HG02642 (cell line): ENCODE measurements at regions not wholly inside any gene's neighbourhood (a gene's known extent, or its start where the extent isn't known, plus 50 kb on each side); places are given as distances from the start of the nearest gene placed in this dataset.

Experiments
- ATAC-seq: cut with Tn5 transposase; IDR thresholded peaks from one replicate; pipeline ENCODE4 v1.9.1; 2021; ENCODE audit warnings: mild to moderate bottlenecking; ENCODE audit not compliant: unreplicated experiment, poor library complexity

DNA sequence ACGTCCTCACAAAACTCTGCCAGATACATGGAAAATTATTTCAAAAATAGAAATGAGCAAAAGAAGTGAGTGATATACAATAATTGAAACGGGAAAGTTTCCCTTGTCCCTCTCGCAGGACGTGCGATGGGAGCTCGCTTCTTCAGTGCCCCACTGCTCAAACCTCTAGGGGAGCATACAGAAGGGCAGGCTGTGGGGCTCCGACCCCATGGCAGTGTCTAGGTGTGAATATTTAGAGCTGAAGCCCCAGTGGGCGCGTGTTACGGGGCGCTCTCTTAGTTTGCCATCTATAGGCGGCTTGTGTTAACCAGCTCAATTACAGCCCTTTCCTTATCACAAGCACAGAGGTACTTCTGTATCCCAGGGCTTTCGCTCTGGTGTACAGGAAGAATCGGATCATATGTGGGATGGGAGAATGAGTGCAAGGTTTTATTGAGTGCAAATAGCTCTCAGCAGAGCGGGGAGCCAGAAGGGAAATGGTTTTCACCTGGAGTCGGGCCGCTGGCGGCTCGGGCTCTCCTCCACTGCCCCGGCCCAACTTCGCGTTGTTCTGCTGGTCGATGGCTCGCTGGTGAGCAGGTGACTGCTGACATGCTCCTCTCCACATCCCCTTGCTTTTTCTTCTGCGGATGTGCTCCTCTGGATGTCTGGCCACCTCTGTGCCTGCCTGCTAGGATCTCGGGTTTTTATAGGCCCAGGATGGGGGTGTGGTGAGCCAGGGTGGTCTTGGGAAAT is 334.0 kb upstream of the PTPRD start:
- ATAC-seq = no peak

DNA sequence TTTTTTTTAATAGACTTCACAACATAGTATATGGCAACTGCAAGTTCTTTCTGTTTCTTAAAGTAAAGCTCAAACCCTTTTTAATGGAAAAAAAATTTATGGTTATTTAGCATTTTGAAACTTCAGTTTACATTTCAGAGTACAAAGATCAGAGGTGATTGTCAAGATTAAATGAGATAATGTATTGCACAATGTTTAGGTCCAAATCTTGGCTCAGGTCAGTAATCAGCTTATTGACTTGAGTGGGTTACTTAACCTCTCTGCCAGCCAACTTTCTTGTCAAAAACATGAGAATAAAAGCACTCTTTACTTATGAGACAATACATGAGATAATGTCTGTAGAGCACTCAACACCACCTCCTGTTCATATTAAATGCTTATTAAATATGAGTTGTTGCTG is 345.1 kb upstream of the PTPRD start:
- no peak for ATAC-seq

DNA sequence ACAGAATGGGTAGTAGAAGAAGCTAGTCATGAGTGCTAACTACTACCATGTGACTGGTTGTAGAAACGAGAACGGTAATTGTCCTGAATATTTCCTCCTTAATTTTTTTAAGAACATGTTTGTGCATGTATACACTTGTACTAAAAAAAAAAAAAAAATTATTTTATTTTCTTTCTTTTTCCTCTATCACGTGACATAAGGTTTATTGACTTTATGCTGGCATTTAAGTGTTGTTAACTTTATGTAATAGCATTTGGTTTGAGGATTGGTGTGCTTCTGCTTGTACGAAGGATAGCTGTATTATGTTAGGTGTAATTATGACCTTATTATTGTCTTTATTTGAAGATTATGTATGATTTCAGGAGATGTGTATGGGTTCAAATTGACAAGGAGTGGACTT is 349.1 kb upstream of the PTPRD start:
- no peak for ATAC-seq

DNA sequence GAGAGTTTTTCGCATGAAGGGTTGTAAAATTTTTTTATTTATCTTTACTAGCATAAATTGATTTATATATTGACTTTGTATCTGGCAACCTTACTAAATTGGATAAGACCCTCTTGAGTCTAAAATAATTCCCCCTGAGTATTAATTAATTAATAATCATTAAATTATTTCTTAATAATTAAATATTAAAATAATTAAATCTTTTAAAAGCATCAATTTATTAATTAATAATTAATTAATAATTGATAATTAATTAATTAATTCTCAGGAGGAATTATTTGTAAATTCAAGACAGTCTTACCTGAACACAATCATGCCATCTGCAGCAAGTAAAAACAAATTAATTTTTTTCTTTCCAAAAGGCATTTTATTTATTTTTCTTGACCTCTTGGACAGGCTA is 370.4 kb upstream of the PTPRD start:
- no peak for ATAC-seq

DNA sequence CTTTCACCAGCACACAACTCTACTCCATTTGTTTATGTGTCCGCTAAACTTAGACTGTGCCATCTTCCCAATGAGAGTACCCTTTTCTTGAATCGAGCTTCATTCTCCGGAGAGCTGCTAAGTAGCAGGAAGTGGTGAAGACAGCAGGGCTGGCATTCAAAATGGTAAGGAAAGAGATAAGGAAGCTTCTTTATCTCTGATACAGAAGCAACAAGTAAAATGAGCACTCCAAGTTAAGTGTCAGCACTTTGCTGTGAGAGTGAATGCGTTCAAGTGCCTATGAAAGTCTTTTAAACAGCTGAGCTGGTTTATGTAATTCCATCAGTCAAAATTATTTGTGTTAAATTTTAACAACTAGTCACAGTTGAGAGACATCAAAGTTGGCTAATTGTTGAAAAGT is 386.8 kb upstream of the PTPRD start:
- ATAC-seq = no peak

DNA sequence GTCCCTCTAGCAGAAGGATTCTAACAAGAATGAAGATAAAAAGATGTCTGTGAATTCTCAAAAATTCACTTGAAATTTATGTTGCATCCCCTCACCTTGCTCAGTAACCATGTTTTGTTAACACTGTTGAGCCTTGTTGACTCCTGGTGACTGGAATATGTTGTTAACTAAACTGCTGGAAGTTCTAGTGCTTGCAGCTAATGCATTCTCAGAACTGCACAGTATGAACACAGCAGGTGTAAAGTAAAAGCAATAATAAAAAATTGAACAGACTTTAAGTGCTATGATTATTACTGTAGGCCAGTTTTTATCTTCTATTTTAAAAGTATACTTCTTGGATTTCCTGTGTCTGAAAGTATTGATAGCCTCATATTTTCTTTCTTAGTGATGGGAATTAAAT is 388.7 kb upstream of the PTPRD start:
- ATAC-seq = no peak

DNA sequence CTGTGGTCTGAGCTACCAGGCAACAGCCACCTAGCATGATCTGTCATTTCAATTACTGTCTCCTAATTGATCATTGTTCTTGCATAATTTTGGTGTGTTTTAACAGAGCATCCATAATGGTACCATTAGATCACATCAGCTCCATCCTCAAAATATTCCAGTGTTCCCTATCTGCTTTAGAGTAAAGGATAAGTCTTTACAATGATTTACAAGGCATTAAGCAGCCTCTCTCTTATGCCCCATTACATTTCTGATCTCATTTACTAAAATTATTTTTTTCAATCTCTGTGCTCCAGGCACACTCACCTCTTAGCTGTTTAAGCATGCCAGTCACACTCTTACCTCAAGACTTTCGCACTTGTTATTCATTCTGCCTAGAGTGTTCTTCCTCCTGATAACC is 389.9 kb upstream of the PTPRD start:
- ATAC-seq = no peak

DNA sequence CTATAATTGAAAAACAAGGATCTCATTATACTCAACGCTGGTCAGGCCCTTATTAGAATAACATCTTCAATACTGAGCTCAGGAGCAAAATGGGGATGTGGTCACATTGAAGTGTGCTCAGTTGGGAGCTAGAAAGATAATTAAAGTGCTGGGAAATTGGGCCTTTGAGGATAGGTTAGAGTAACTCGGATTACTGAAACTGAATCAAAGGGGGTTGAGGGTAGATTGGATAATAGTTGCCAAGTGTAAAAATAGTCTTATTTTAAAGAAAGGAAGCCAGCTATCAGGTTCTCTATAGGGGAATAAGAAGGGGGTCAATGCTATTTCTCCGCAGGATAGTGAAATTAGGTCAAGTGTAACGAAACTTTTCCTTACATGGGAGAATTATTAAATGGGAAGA is 391.0 kb upstream of the PTPRD start:
- ATAC-seq = no peak

DNA sequence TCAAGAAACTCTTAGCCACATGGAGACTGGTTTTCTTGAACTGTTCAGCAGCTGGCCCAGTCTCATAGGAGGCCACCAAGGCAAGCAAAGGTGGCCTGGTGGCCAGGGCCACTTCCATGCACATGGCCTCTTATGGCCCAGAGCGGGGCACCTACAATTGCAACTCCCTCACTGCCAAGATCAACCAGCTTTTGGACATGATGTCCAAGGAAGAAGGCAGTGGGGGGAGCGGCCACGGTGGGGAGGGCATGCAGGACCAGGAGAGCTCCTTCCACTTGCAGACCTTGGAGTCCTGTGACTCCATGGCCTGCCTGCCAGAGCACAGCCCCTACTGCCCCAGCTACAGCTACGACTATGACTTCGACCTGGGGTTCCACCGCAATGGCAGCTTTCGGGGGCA is 398.9 kb upstream of the PTPRD start:
- no peak for ATAC-seq

DNA sequence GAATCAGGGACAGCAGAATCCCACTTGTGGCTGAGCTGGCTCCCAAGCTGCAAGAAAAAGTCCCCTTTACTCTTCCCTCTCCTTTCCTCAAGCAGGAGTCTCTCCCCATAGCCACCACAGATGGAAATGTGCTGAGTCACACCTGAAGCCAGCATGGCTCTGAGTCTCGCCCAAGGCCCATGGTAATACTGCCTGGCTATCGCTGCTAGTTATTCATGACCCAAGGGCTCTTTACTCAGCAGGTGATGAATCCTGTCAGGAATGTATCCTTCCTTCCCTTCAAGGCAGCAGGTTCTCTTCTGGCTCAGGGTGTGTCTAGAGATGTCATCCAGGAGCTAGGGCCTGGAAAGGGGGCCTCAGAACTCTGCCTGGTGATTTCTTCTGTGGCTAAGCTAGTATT is 403.3 kb upstream of the PTPRD start:
- no peak for ATAC-seq

DNA sequence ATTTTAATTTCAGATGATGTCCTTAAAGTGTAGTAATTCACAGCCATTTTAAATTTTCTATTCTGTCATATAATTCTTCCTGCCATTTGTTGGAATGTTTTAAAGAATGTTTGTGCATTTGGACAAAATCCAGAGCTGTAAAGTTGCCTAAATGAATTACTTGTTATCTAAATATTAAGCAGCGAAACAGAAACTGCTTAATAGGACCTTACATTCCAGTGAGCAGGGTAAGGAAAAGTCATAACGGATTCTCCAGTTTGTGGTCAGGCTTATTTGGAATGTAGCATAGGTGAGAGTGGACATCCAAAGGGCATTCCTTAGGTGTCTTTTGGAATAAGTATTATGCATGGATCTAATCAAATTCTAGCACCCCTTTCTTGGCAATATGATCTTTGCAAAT is 410.4 kb upstream of the PTPRD start:
- no peak for ATAC-seq

DNA sequence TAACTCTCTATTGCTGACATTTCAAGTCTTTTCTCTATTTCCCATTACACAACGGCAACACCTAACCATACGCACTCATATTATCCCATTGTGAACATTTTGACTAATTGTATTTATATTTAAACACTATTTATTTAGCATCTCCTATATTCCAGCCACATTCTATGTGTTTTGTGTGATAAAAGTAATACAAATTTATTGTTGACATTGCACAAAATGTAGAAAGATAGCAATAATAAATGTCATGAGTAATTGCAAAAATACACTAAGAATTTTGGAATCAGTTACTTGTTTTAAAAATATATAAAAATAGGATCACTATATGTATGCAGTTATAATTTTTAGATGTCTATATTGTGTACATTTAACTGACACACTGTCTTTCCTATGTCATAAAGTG is 413.0 kb upstream of the PTPRD start:
- no peak for ATAC-seq

DNA sequence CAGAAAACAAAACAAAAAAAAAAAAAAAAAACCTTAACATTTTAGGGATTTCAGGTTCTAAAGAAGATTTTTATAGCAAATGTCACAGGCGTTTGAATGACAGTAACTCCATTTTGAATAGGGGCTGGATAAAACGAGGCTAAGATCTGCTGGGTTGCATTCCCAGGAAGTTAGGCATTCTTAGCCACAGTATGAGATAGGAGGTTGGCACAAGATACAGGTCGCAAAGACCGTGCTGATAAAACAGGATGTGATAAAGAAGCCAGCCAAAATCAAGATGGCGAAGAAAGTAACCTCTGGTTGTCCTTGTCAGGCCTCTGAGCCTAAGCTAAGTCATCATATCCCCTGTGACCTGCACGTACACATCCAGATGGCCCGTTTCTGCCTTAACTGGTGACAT is 425.6 kb upstream of the PTPRD start:
- no peak for ATAC-seq

DNA sequence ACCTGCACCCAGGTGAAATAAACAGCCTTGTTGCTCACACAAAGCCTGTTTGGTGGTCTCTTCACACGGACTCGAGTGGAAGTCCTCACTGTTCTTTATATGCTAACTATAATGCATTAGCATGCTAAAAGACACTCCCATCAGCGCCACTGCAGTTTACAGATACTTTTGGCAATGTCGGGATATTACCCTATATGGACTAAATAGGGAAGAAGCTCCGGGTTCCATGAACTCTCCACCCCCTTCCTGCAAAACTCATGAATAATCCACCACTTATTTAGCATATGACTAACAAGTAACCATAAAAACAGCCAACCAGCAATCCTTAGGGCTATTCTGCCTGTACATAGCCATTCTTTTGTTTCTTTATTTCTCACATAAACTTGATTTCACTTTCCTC is 426.2 kb upstream of the PTPRD start:
- no peak for ATAC-seq

DNA sequence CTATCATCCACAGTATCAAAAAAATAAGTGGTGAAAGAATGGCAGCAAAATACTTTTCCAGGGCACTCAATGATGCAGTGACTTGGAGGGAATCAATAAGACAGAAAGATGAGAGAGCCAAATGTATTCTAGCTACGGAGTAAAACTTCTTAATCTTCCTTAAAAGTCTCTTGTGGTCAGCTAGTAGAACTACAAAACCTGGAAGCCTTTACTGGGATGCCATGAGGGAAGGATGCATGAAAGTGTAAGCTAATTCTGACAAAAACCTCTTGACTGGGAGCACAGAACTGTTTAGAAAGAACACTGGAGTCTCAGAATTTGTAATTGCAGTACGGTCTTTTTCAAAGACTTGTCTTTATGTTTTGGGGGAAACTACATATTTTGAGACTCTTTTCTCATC is 432.8 kb upstream of the PTPRD start:
- ATAC-seq = no peak

DNA sequence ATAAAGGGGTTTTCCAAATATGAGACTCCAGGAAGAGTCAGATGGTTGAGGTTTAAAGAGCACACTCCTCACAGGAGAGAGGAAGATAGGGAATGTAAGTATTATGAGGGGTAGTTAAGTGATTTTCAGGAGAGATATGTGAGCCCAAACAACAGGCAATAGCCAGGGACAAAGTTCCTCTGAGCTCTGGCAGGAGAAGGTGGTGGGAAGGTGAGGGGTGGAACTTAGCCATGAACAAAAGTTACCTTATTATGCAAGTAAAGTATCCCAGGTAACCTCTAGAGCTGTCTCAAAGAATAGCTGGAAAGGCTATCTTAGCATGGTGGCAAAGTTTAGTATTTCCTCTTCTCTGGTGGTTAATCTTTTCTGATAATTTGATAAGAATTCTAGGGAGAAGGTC is 450.5 kb upstream of the PTPRD start:
- no peak for ATAC-seq

DNA sequence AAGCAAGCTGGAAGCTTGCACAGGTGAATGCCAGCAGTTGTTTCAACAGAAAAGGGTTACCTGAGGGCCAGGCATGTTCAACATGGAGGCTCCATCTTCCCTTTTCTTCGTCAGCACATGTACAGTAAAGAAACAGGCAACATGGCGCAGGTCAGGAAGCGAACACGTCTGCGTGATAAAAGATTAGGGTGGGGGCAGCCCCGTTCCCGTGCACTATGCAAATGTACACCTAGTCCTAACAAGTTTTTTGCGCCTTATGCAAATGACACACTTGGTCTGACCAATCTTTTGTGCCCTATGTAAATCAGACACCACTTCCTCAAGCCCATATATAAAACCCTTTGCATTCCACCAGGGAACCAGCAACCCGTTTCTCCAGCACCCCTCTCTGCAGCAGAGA is 452.1 kb upstream of the PTPRD start:
- ATAC-seq = no peak

DNA sequence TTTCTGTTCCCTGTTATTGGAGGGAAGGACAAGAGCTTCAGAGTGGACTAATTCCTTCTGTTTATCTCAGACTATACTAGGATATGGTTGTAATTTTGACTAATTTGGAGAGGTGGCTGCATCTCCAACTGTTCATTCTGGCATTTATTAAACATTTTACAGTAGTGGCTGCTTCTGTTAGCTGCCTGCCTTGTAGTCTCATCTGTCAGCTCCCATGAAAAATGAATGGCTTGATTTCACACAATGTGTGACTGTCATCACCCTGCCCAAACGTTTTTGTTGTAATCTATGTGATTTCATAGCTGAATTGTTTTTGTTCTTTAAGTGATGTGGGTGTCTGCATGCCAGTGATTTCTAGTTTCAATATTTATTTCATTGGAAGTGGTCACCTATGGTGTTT is 459.4 kb upstream of the PTPRD start:
- no peak for ATAC-seq

DNA sequence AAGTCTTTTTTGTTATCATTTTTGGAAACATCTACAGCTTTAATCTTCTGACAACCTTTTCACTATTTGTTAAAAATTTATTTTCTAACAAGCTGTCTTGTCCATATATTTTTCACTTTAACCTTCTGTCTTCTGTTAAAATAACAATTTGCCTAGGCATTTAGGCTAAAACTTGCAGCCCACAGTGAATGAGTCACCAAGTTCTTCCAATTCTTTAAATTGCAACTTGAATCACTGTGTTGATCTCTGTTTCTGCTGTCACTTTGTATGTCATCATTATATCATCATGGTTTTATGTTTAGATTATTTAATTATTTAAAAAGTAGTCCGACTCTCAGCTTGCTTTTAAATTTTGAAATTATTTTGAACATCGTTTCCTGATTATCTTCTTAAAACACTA is 473.8 kb upstream of the PTPRD start:
- ATAC-seq = no peak

DNA sequence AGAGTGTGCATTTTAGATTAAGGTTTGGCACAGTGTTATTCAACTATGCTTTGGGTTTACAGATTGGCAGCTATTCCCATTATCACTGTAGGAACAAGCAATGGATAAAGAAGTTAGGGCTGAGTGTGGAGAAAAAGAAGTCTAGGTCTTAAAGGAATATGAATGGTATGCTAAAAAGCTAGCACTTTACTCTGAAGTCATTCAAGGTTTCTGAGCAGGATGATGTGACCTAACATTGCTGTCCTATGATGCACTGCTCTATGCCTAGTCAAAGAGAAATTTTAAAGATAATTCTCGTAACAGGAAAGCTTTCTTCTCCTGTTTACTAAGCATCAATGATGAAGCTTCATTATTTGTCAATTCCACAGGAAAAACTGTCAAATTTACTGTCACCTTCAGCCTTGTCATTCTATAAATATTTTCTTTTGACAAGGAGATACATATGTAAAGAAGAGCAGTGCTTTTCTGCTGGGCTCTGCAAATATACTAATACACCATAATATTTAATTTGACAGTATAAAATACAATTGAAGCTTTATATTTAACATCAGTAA is 476.1 kb upstream of the PTPRD start:
- no peak for ATAC-seq

DNA sequence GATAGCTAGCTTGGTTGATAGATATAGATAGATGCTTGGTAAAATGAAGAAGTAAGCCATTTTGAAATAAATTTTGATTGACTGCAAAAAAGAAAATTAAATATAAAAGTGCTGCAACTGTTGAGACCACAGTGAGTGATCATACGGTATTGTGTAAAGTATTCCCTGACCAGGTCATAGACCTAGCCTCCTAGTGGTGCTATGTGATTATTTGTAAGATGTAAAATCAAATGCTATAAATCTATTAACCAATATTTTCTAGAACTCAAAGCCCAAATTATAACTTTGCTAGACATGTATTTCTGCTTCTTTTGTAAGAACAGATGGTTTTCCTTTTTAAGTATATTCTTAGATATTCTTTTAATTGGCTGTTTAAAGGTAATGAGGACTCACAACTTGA is 480.2 kb upstream of the PTPRD start:
- no peak for ATAC-seq

DNA sequence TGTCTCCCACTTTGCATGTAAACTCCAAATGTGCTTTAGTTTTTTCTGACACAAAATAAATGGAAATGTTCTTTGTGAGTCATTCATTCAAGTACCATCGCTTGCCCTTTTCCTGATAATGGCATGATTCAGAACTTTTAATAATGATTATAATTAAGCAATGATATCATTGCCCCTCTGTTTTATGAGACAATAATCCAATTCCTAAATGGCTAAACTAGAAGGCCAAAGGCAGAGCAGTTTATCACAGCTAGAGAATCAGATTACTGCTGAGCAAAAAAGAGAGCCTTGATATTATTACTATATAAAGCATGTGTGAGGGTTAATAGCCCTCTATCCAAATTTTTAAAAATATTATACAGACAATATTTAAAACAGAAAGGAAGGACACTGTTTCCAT is 484.2 kb upstream of the PTPRD start:
- no peak for ATAC-seq

DNA sequence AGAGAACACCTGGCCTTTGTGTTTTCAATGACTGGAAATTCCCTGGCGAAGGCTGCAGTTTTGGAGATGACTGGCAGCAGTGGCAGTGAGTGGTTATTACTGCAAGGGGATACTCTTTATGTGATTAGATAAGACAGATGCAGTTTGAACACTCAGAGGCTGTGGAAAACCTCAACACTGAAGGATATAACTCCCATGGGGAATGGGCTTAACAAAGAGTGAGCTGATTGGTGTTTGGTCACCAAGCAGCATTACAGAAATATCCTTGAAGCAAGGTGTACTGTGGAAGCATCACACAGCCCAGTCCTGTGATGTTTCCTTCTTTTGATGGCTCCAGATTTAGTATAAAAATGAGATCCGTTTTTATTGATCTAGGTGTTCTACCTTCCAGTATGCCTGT is 490.7 kb upstream of the PTPRD start:
- no peak for ATAC-seq
